BJ (cell line): ENCODE measurements at regions not wholly inside any gene's neighbourhood (a gene's known extent, or its start where the extent isn't known, plus 50 kb on each side); places are given as distances from the start of the nearest gene placed in this dataset.

Experiments
- CTCF ChIA-PET: fragments of 350-600 bp; formaldehyde crosslinking; extraction: SDS; loops from one replicate; lab custom pipeline; 2021; ENCODE audit warnings: antibody characterized with exemption, inconsistent platforms; lab: Yijun Ruan, JAX
- POLR2A ChIA-PET: fragments of 300-600 bp; sonication (Branson Sonifier 250); formaldehyde crosslinking; extraction: SDS; loops from one replicate; lab custom pipeline; 2021; ENCODE audit warnings: antibody characterized with exemption; lab: Charles Lee
- DNase-seq: peaks from one replicate; pipeline ENCODE4 v3.0.0-alpha.2; 2011; ENCODE audit warnings: low read depth
- H3K27me3 ChIP-seq: 2 replicates; pipeline ENCODE4 v1.6.0; 2011; ENCODE audit warnings: low read length; ENCODE audit not compliant: control insufficient read depth, insufficient read depth
- H3K36me3 ChIP-seq: 2 replicates; pipeline ENCODE4 v1.5.1; 2011; ENCODE audit warnings: low read length; ENCODE audit not compliant: control insufficient read depth, insufficient read depth
- H3K4me3 ChIP-seq: 2 replicates; pipeline ENCODE4 v1.5.1; 2011; ENCODE audit warnings: low read depth, mild to moderate bottlenecking, control low read depth, low read length
- CTCF ChIP-seq: IDR thresholded peaks from 2 replicates; pipeline ENCODE4 v1.5.1; 2011; ENCODE audit warnings: low read depth, mild to moderate bottlenecking, control low read depth, inconsistent platforms, low read length, moderate library complexity; ENCODE audit not compliant: insufficient read depth

DNA sequence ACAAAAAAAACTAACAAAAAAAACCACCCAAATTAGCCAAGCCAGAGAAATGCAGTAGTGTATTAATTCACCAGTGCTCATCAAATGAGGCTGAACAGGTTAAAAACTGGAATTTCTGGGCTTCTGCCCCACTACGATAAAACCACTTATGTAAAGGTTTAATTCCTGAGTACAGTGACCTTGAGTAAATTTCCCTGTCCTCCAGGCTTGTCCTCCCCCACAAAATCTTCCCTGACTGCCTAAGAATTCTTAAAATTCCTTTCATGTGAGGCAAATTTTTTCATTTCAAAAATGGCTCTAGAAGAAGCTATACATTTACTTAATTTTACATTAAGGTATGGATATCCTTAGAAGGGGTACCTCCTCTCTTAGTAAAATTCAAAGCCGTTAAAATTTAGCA lies 80.1 kb upstream of the ID4 start:
- no peak for DNase-seq
- H3K27me3 ChIP-seq: no peaks in the 10 kb centered on the region
- POLR2A ChIA-PET: no interaction called here

GRCh38 chr6:19759117-19759880 lies 77.9 kb upstream of the ID4 start:
- Histone ChIP-seq H3K27me3 (no peaks in the 10 kb centered on the region), H3K4me3 (no peak overlapping the region), H3K36me3 (no peaks in the 10 kb centered on the region)
- POLR2A ChIA-PET: no interaction called here
- TF ChIP-seq CTCF: no peak
- CTCF ChIA-PET: no interaction called here
- peak; percentile 85 for DNase-seq

More for the DNA sequence above, 80.1 kb upstream of the ID4 start:
- Histone ChIP-seq H3K36me3 (no peaks in the 10 kb centered on the region), H3K4me3 (no peak overlapping the region)
- no peak for TF ChIP-seq CTCF
- CTCF ChIA-PET: no interaction called here

DNA sequence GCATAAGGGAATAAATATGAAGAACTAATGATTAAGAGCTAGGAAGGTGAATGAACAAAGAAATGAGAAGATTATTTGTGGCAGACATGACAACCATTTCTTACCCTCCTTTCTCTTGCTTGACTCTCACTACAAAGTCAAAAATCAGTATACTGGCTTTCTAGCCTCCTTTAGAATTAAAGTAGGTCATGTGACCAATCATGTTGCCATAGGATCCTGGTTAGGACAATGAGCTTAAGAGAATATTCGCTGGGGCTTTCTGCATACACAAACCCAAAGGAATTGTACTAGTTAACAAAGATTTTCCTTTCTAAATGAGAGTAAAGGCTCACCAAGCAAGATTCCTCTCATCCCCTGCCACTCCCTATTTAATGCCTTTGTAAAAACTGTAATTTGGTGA lies 76.0 kb upstream of the ID4 start:
- Histone ChIP-seq H3K4me3 (no peak overlapping the region), H3K27me3 (no peaks in the 10 kb centered on the region), H3K36me3 (no peaks in the 10 kb centered on the region)
- DNase-seq: no peak
- TF ChIP-seq CTCF: no peak
- ChIA-PET POLR2A (no interaction called here), CTCF (no interaction called here)

DNA sequence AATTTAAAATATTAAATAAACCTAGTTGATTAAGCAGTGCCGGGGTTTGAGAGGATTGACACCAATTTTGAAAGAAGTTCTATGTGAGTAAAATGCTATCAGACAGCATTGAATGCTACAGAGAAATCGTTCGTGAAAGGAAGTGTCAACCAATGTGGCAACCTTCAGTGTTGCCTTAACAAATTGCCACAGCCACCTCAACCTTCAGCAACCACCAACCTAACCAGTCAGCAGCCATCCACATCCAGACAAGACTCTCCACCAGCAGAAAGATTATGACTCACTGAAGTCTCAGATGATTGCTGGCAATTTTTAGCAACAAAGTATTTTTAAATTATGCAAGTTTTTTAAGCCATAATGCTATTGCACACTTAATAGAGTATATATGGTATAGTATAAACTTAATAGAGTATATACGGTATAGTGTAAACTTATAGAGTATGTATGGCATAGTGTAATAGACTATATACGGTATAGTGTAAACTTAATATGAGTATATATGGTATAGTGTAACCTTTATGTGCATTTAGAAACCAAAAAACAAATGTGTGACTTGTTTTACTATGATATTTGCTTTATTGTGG lies 65.3 kb upstream of the ID4 start:
- DNase-seq: no peak

More for the DNA sequence above, 65.3 kb upstream of the ID4 start:
- no peak for TF ChIP-seq CTCF
- CTCF ChIA-PET: no interaction called here
- no peak overlapping the region for H3K4me3 ChIP-seq
- POLR2A ChIA-PET: no interaction called here
- H3K36me3 ChIP-seq: no peaks in the 10 kb centered on the region
- H3K27me3 ChIP-seq: no peaks in the 10 kb centered on the region
